Right atrium auricular region (tissue), 2 donors: ENCODE measurements at regions not wholly inside any gene's neighbourhood (a gene's known extent, or its start where the extent isn't known, plus 50 kb on each side); places are given as distances from the start of the nearest gene placed in this dataset.

Experiments used
- DNase-seq: peaks from one replicate; pipeline ENCODE4 v3.0.0-alpha.2; 2019; ENCODE audit warnings: low spot score
- H3K27ac ChIP-seq, 2 donors: fragments of 200-600 bp; sonication (generic); 1 replicate in 1 of 2; 2 replicates in 1 of 2; pipeline ENCODE4 v1.5.1; 2016 to 2019
- H3K27me3 ChIP-seq, 2 donors: fragments of 200-600 bp; sonication (generic); one replicate each; pipeline versions ENCODE4 v1.5.1 to v1.6.0; 2017 to 2019
- H3K36me3 ChIP-seq: fragments of 200-600 bp; sonication (generic); one replicate; pipeline ENCODE4 v1.5.1; 2016
- H3K4me1 ChIP-seq, 2 donors: fragments of 200-600 bp; sonication (generic); one replicate each; pipeline versions ENCODE4 v1.5.1 to v1.6.0; 2017 to 2019
- H3K4me3 ChIP-seq, 2 donors: fragments of 200-600 bp; sonication (generic); 1 replicate in 1 of 2; 2 replicates in 1 of 2; pipeline ENCODE4 v1.5.1; 2017 to 2019; ENCODE audit warnings: mild to moderate bottlenecking in 1 of 2, moderate library complexity in 1 of 2
- H3K9me3 ChIP-seq, 2 donors: fragments of 200-600 bp; sonication (generic); one replicate each; pipeline ENCODE4 v1.5.1; 2019
- CTCF ChIP-seq, 2 donors: fragments of 200-600 bp; sonication (generic); IDR thresholded peaks; one replicate each; pipeline ENCODE4 v1.5.1; 2019; ENCODE audit warnings: antibody characterized with exemption in 2 of 2

GRCh38 chr2:76572981-76573380 lies 862.3 kb upstream of the GCFC2 start:
- no peak for DNase-seq
- Histone ChIP-seq H3K9me3 (no peaks in the 10 kb centered on the region), H3K27ac (no peak overlapping the region), H3K4me3 (no peak overlapping the region), H3K4me1 (no peaks in the 10 kb centered on the region), H3K27me3 (no peaks in the 10 kb centered on the region), H3K36me3 (no peaks in the 10 kb centered on the region)
- TF ChIP-seq CTCF (IDR thresholded peaks at IDR 0.05) = no peak

- no peak for DNase-seq
- Histone ChIP-seq H3K36me3 (no peaks in the 10 kb centered on the region), H3K9me3 (no peaks in the 10 kb centered on the region), H3K4me3 (no peak overlapping the region), H3K27ac (no peak overlapping the region), H3K4me1 (no peaks in the 10 kb centered on the region), H3K27me3 (no peaks in the 10 kb centered on the region)
- no peak for TF ChIP-seq CTCF (IDR thresholded peaks at IDR 0.05)
These were observed 859.1 kb upstream of the GCFC2 start for GRCh38 chr2:76569819-76570218.

- Histone ChIP-seq H3K4me1 (no peaks in the 10 kb centered on the region), H3K9me3 (no peaks in the 10 kb centered on the region), H3K27ac (no peak overlapping the region), H3K27me3 (no peaks in the 10 kb centered on the region), H3K4me3 (no peak overlapping the region), H3K36me3 (no peaks in the 10 kb centered on the region)
- TF ChIP-seq CTCF (IDR thresholded peaks at IDR 0.05) = no peak
- no peak for DNase-seq
These were observed 856.8 kb upstream of the GCFC2 start for GRCh38 chr2:76567478-76567877.

GRCh38 chr2:76564734-76565133 lies 854.0 kb upstream of the GCFC2 start:
- no peaks in the 10 kb centered on the region for H3K27me3 ChIP-seq
- no peaks in the 10 kb centered on the region for H3K36me3 ChIP-seq
- H3K27ac ChIP-seq = no peak overlapping the region
- TF ChIP-seq CTCF (IDR thresholded peaks at IDR 0.05) = no peak
- H3K4me3 ChIP-seq = no peak overlapping the region
- H3K4me1 ChIP-seq = no peaks in the 10 kb centered on the region
- no peak for DNase-seq
- no peaks in the 10 kb centered on the region for H3K9me3 ChIP-seq

- Histone ChIP-seq H3K4me3 (no peak overlapping the region), H3K36me3 (no peaks in the 10 kb centered on the region), H3K4me1 (no peaks in the 10 kb centered on the region), H3K27ac (no peak overlapping the region), H3K27me3 (no peaks in the 10 kb centered on the region), H3K9me3 (no peaks in the 10 kb centered on the region)
- TF ChIP-seq CTCF (IDR thresholded peaks at IDR 0.05) = no peak
- DNase-seq = no peak
These were observed 853.0 kb upstream of the GCFC2 start for GRCh38 chr2:76563730-76564129.

- TF ChIP-seq CTCF (IDR thresholded peaks at IDR 0.05) = no peak
- no peak for DNase-seq
- H3K27ac ChIP-seq = no peak overlapping the region
- H3K36me3 ChIP-seq = no peaks in the 10 kb centered on the region
- H3K4me1 ChIP-seq = no peaks in the 10 kb centered on the region
- no peak overlapping the region for H3K4me3 ChIP-seq
- H3K27me3 ChIP-seq = no peaks in the 10 kb centered on the region
- H3K9me3 ChIP-seq = no peaks in the 10 kb centered on the region
These were observed 847.4 kb upstream of the GCFC2 start for GRCh38 chr2:76558157-76558556.
